ENCODE measurements at regions not wholly inside any gene's neighbourhood (a gene's known extent, or its start where the extent isn't known, plus 50 kb on each side); places are given as distances from the start of the nearest gene placed in this dataset.
A peak's percentile ranks its signal among the peaks of the same experiment; 100 is the strongest.

GRCh38 chr1:88327391-88328267, 356.4 kb upstream of the PKN2 start:
- TF ChIP-seq ISL1 (CRISPR knock-in tag; IDR thresholded peaks at IDR 0.05) (peak; percentile 35; the same call in 1 of the 2 replicates), ZNF70 (CRISPR knock-in tag; IDR thresholded peaks at IDR 0.05) (no peak), ARNTL (CRISPR knock-in tag; IDR thresholded peaks at IDR 0.05; ENCODE audit: borderline replicate concordance, low read depth) (no peak), OSR1 (CRISPR knock-in tag; IDR thresholded peaks at IDR 0.05) (no peak), TCF4 (CRISPR knock-in tag; IDR thresholded peaks at IDR 0.05; ENCODE audit: borderline replicate concordance) (no peak), ZC3H10 (CRISPR knock-in tag; IDR thresholded peaks at IDR 0.05) (peak; percentile 70; the same call in 1 of the 2 replicates), PPARA (CRISPR knock-in tag; IDR thresholded peaks at IDR 0.05; ENCODE audit: borderline replicate concordance) (no peak)
- TF ChIP-seq, protein P1, sequence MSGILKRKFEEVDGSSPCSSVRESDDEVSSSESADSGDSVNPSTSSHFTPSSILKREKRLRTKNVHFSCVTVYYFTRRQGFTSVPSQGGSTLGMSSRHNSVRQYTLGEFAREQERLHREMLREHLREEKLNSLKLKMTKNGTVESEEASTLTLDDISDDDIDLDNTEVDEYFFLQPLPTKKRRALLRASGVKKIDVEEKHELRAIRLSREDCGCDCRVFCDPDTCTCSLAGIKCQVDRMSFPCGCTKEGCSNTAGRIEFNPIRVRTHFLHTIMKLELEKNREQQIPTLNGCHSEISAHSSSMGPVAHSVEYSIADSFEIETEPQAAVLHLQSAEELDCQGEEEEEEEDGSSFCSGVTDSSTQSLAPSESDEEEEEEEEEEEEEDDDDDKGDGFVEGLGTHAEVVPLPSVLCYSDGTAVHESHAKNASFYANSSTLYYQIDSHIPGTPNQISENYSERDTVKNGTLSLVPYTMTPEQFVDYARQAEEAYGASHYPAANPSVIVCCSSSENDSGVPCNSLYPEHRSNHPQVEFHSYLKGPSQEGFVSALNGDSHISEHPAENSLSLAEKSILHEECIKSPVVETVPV (CRISPR knock-in tag; IDR thresholded peaks at IDR 0.05), result no peak
- peak; percentile 99 for ATAC-seq

DNA sequence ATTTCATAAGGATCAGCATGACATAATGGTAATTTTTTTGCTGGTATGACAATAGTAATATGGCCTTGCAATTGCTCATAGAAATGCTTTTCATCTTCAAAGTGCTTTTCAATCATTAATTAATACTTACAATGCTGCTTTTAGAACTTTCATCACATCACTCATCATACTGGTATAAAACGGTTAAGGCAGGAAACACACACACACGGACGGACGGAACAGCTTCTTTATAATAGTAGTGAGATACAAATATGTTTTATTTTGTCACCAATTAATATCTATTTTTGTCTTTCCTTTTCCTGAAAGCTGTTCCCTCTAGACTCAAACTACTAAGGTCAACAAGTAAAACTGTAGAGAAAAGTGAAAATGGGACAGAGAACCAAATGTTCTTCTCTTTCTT, 353.9 kb upstream of the PKN2 start:
- no peak for ATAC-seq
- TF ChIP-seq GLIS3 (CRISPR knock-in tag; IDR thresholded peaks at IDR 0.05) (no peak), RARB (CRISPR knock-in tag; IDR thresholded peaks at IDR 0.05) (no peak)

- ATAC-seq, result no peak
- TF ChIP-seq CSDC2 (CRISPR knock-in tag; IDR thresholded peaks at IDR 0.05) (no peak), OSR1 (CRISPR knock-in tag; IDR thresholded peaks at IDR 0.05) (no peak), ZNF8 (CRISPR knock-in tag; IDR thresholded peaks at IDR 0.05) (no peak), ESRRG (CRISPR knock-in tag; IDR thresholded peaks at IDR 0.05) (no peak), ISL1 (CRISPR knock-in tag; IDR thresholded peaks at IDR 0.05) (no peak), PATZ1 (CRISPR knock-in tag; IDR thresholded peaks at IDR 0.05; ENCODE audit: borderline replicate concordance) (no peak), SNAI2 (CRISPR knock-in tag; IDR thresholded peaks at IDR 0.05) (no peak), TOX (CRISPR knock-in tag; IDR thresholded peaks at IDR 0.05; ENCODE audit: borderline replicate concordance) (no peak), ZFP3 (CRISPR knock-in tag; IDR thresholded peaks at IDR 0.05) (no peak), PPARA (CRISPR knock-in tag; IDR thresholded peaks at IDR 0.05; ENCODE audit: borderline replicate concordance) (no peak), RARB (CRISPR knock-in tag; IDR thresholded peaks at IDR 0.05) (no peak), ZFP30 (CRISPR knock-in tag; IDR thresholded peaks at IDR 0.05) (no peak), ZNF70 (CRISPR knock-in tag; IDR thresholded peaks at IDR 0.05) (no peak), TCF4 (CRISPR knock-in tag; IDR thresholded peaks at IDR 0.05; ENCODE audit: borderline replicate concordance) (no peak), ARNTL (CRISPR knock-in tag; IDR thresholded peaks at IDR 0.05; ENCODE audit: borderline replicate concordance, low read depth) (no peak), GLIS3 (CRISPR knock-in tag; IDR thresholded peaks at IDR 0.05) (no peak)
- TF ChIP-seq, protein P2, sequence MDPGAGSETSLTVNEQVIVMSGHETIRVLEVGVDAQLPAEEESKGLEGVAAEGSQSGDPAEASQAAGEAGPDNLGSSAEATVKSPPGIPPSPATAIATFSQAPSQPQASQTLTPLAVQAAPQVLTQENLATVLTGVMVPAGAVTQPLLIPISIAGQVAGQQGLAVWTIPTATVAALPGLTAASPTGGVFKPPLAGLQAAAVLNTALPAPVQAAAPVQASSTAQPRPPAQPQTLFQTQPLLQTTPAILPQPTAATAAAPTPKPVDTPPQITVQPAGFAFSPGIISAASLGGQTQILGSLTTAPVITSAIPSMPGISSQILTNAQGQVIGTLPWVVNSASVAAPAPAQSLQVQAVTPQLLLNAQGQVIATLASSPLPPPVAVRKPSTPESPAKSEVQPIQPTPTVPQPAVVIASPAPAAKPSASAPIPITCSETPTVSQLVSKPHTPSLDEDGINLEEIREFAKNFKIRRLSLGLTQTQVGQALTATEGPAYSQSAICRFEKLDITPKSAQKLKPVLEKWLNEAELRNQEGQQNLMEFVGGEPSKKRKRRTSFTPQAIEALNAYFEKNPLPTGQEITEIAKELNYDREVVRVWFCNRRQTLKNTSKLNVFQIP (CRISPR knock-in tag; IDR thresholded peaks at IDR 0.05; ENCODE audit: borderline replicate concordance, low read depth), result no peak
- TF ChIP-seq, protein P3, sequence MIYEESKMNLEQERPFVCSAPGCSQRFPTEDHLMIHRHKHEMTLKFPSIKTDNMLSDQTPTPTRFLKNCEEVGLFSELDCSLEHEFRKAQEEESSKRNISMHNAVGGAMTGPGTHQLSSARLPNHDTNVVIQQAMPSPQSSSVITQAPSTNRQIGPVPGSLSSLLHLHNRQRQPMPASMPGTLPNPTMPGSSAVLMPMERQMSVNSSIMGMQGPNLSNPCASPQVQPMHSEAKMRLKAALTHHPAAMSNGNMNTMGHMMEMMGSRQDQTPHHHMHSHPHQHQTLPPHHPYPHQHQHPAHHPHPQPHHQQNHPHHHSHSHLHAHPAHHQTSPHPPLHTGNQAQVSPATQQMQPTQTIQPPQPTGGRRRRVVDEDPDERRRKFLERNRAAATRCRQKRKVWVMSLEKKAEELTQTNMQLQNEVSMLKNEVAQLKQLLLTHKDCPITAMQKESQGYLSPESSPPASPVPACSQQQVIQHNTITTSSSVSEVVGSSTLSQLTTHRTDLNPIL (CRISPR knock-in tag; IDR thresholded peaks at IDR 0.05; ENCODE audit: low read depth), result no peak
- TF ChIP-seq, protein P1 (CRISPR knock-in tag; IDR thresholded peaks at IDR 0.05), result no peak
Measured at GRCh38 chr1:88333086-88333695, 350.9 kb upstream of the PKN2 start.
